ENCODE measurements at regions not wholly inside any gene's neighbourhood (a gene's known extent, or its start where the extent isn't known, plus 50 kb on each side); places are given as distances from the start of the nearest gene placed in this dataset.

- H3K27me3 ChIP-seq (ENCODE audit: control insufficient read depth in 3 of 3, insufficient read depth in 3 of 3, low read length in 2 of 3): peaks cover 3 to 10% (median 9%) of the 10 kb centered on the region in 3 donors
- no peak for ATAC-seq (ENCODE audit: insufficient read depth, low FRiP score)
- H3K27ac ChIP-seq (ENCODE audit: low read depth in 1 of 2, low read length in 1 of 2): no peak overlapping the region
- peaks cover 0 to 5% (median 0%) of the 10 kb centered on the region in 4 donors for H3K9me3 ChIP-seq (ENCODE audit: control insufficient read depth in 4 of 4, insufficient read depth in 3 of 4, low read length in 3 of 4)
- TF ChIP-seq, protein P1, sequence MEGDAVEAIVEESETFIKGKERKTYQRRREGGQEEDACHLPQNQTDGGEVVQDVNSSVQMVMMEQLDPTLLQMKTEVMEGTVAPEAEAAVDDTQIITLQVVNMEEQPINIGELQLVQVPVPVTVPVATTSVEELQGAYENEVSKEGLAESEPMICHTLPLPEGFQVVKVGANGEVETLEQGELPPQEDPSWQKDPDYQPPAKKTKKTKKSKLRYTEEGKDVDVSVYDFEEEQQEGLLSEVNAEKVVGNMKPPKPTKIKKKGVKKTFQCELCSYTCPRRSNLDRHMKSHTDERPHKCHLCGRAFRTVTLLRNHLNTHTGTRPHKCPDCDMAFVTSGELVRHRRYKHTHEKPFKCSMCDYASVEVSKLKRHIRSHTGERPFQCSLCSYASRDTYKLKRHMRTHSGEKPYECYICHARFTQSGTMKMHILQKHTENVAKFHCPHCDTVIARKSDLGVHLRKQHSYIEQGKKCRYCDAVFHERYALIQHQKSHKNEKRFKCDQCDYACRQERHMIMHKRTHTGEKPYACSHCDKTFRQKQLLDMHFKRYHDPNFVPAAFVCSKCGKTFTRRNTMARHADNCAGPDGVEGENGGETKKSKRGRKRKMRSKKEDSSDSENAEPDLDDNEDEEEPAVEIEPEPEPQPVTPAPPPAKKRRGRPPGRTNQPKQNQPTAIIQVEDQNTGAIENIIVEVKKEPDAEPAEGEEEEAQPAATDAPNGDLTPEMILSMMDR (IDR thresholded peaks at IDR 0.05; ENCODE audit: control extremely low read depth, extremely low read depth): no peak
- 62 to 72% methylated on average over 11 of the region's 11 CpGs for WGBS, 2 donors
- no peak overlapping the region for H3K4me3 ChIP-seq
- DNase-seq: peak; percentile 76 to 80 (median 77)
- H3K9ac ChIP-seq (ENCODE audit: insufficient read depth in 1 of 2, low read length in 2 of 2): no peak overlapping the region
- H3K36me3 ChIP-seq (ENCODE audit: control insufficient read depth in 4 of 4, insufficient read depth in 4 of 4, low read length in 4 of 4): no peaks in the 10 kb centered on the region
- peaks cover 0 to 17% (median 3%) of the 10 kb centered on the region in 5 donors for H3K4me1 ChIP-seq (ENCODE audit: control insufficient read depth in 5 of 5, insufficient read depth in 5 of 5, low read length in 5 of 5)
Measured at GRCh38 chr2:130261970-130262760, 63.9 kb upstream of the TUBA3E start.

DNA sequence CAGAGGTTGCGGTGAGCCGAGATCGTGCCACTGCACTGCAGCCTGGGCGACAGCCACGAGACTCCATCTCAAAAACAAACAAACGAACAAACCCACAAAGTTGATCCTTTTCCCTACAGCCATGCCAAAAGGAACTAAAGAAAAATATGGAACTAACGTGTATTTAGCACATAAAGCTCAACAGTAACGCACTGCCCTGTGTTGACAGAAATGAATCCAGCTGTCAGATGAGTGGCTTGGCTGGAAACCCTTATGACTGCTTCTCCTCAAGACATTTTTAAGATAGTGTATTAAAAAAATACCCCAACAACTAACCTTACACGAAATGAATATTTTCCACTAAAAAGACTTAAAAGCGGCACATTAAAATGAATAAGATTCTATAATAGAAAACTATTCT, 62.9 kb upstream of the TUBA3E start:
- WGBS, 2 donors: 69 to 82% methylated on average over 10 of the region's 10 CpGs
- no peak for ATAC-seq (ENCODE audit: insufficient read depth, low FRiP score)
- H3K27me3 ChIP-seq (ENCODE audit: control insufficient read depth in 3 of 3, insufficient read depth in 3 of 3, low read length in 2 of 3): peaks cover 3 to 11% (median 10%) of the 10 kb centered on the region in 3 donors
- H3K36me3 ChIP-seq (ENCODE audit: control insufficient read depth in 4 of 4, insufficient read depth in 4 of 4, low read length in 4 of 4): no peaks in the 10 kb centered on the region
- H3K27ac ChIP-seq (ENCODE audit: low read depth in 1 of 2, low read length in 1 of 2): no peak overlapping the region
- H3K4me3 ChIP-seq: no peak overlapping the region
- TF ChIP-seq, protein P1 (IDR thresholded peaks at IDR 0.05; ENCODE audit: control extremely low read depth, extremely low read depth): no peak
- H3K4me1 ChIP-seq (ENCODE audit: control insufficient read depth in 5 of 5, insufficient read depth in 5 of 5, low read length in 5 of 5): peaks cover 0 to 17% (median 3%) of the 10 kb centered on the region in 5 donors
- H3K9ac ChIP-seq (ENCODE audit: insufficient read depth in 1 of 2, low read length in 2 of 2): no peak overlapping the region
- peaks cover 0 to 5% (median 0%) of the 10 kb centered on the region in 4 donors for H3K9me3 ChIP-seq (ENCODE audit: control insufficient read depth in 4 of 4, insufficient read depth in 3 of 4, low read length in 3 of 4)
- peak; percentile 51 to 82 (median 74) for DNase-seq

DNA sequence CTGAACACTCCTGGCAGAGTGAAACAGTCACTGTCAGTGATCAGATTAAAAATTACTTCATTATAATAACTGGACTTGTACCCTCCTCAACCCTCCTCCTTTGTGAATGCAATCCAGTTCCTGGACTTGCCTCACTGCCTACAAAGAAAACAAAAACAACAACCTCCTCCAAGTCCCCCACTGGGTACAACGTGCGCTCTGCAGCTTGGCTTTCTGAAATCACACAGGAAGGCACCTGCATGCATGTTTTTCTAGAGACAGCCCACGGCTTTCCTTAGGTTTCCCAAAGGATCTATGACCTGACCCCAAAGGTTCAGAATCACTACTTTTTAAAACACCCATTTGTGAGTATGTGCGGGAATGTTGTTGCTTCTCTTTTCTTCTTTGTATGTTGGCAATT, 61.4 kb upstream of the TUBA3E start:
- Histone ChIP-seq H3K27me3 (ENCODE audit: control insufficient read depth in 3 of 3, insufficient read depth in 3 of 3, low read length in 2 of 3) (peaks cover 3 to 18% (median 15%) of the 10 kb centered on the region in 3 donors), H3K9me3 (ENCODE audit: control insufficient read depth in 4 of 4, insufficient read depth in 3 of 4, low read length in 3 of 4) (peaks cover 0 to 5% (median 0%) of the 10 kb centered on the region in 4 donors), H3K4me1 (ENCODE audit: control insufficient read depth in 5 of 5, insufficient read depth in 5 of 5, low read length in 5 of 5) (peaks cover 0 to 17% (median 3%) of the 10 kb centered on the region in 5 donors), H3K9ac (ENCODE audit: insufficient read depth in 1 of 2, low read length in 2 of 2) (no peak overlapping the region), H3K27ac (ENCODE audit: low read depth in 1 of 2, low read length in 1 of 2) (no peak overlapping the region), H3K36me3 (ENCODE audit: control insufficient read depth in 4 of 4, insufficient read depth in 4 of 4, low read length in 4 of 4) (no peaks in the 10 kb centered on the region), H3K4me3 (no peak overlapping the region)
- no peak for DNase-seq
- WGBS, 2 donors: 52 to 62% methylated on average over 4 of the region's 4 CpGs
- TF ChIP-seq, protein P1 (IDR thresholded peaks at IDR 0.05; ENCODE audit: control extremely low read depth, extremely low read depth): no peak
- no peak for ATAC-seq (ENCODE audit: insufficient read depth, low FRiP score)

Data from lung (tissue), 11 donors.